B cell (primary cell): ENCODE measurements at regions not wholly inside any gene's neighbourhood (a gene's known extent, or its start where the extent isn't known, plus 50 kb on each side); places are given as distances from the start of the nearest gene placed in this dataset.

Experiments
- ATAC-seq: fragments of 200-7000 bp; cut with Tn5 transposase; one replicate; pipeline ENCODE4 v1.10.0; 2021; ENCODE audit warnings: low read depth, mild to moderate bottlenecking, moderate number of reproducible peaks, moderate library complexity
- CTCF ChIA-PET: fragments of 350-600 bp; sonication (Branson Sonifier 250); formaldehyde crosslinking; loops from one replicate; lab custom pipeline; 2021; ENCODE audit warnings: antibody characterized with exemption, inconsistent platforms; lab: Charles Lee
- POLR2A ChIA-PET: fragments of 350-600 bp; sonication (Branson Sonifier 250); formaldehyde crosslinking; loops from one replicate; lab custom pipeline; 2021; ENCODE audit warnings: antibody characterized with exemption; lab: Charles Lee
- DNase-seq: peaks from one replicate; pipeline ENCODE4 v3.0.0; 2013
- H2AFZ ChIP-seq: 2 replicates; pipeline ENCODE4 v1.6.1; 2012; ENCODE audit warnings: mild to moderate bottlenecking, low read depth, low read length; ENCODE audit not compliant: insufficient read depth, poor library complexity, severe bottlenecking
- H3K27ac ChIP-seq, 2 donors: 1 replicate in 1 of 2; 2 replicates in 1 of 2; pipeline ENCODE4 v1.5.1; 2012 to 2013; ENCODE audit warnings: low read length in 2 of 2, mild to moderate bottlenecking in 2 of 2, moderate library complexity in 1 of 2
- H3K27me3 ChIP-seq, 4 experiments: fragments of 200-600 bp in 1 of 4; sonication (generic) in 1 of 4; replicated peaks in 1 of 4; 1 replicate in 2 of 4; 2 replicates in 2 of 4; pipeline versions ENCODE4 v1.6.1 to v1.7.0; 2013 to 2016; ENCODE audit warnings: low read length in 3 of 4, mild to moderate bottlenecking in 2 of 4, mixed read lengths in 1 of 4, moderate library complexity in 1 of 4; ENCODE audit not compliant: insufficient read depth in 4 of 4, control insufficient read depth in 3 of 4; ENCODE audit errors: control extremely low read depth in 1 of 4
- H3K36me3 ChIP-seq, 2 experiments: replicated peaks in 1 of 2; 1 replicate in 1 of 2; 2 replicates in 1 of 2; pipeline versions ENCODE4 v1.6.1 to v1.7.1; 2013; ENCODE audit warnings: low read length in 1 of 2; ENCODE audit not compliant: insufficient read depth in 2 of 2, control insufficient read depth in 1 of 2; ENCODE audit errors: control extremely low read depth in 1 of 2, extremely low read depth in 1 of 2
- H3K4me1 ChIP-seq, 2 donors: fragments of 200-600 bp in 1 of 2; sonication (generic) in 1 of 2; 1 replicate in 1 of 2; 2 replicates in 1 of 2; pipeline versions ENCODE4 v1.5.1 to v1.6.1; 2013 to 2017; ENCODE audit warnings: low read length in 2 of 2; ENCODE audit not compliant: control insufficient read depth in 2 of 2, insufficient read depth in 2 of 2
- H3K4me2 ChIP-seq: replicated peaks from 2 replicates; pipeline ENCODE3; 2012; ENCODE audit warnings: mild to moderate bottlenecking, low read depth, low read length; ENCODE audit not compliant: poor library complexity, severe bottlenecking
- H3K4me3 ChIP-seq, 5 experiments: fragments of 200-600 bp in 1 of 5; sonication (generic) in 1 of 5; 1 replicate in 3 of 5; 2 replicates in 2 of 5; pipeline versions ENCODE4 v1.5.1 to v1.7.0; 2011 to 2016; ENCODE audit warnings: low read length in 4 of 5, mild to moderate bottlenecking in 4 of 5, low read depth in 2 of 5, control low read depth in 1 of 5, moderate library complexity in 1 of 5; ENCODE audit not compliant: insufficient read depth in 1 of 5; ENCODE audit errors: control extremely low read depth in 1 of 5, extremely low read depth in 1 of 5
- H3K79me2 ChIP-seq: fragments of 200-600 bp; sonication (generic); one replicate; pipeline ENCODE4 v1.6.0; 2016; ENCODE audit warnings: low read length; ENCODE audit not compliant: control insufficient read depth, insufficient read depth
- H3K9ac ChIP-seq: fragments of 200-600 bp; sonication (generic); 2 replicates; pipeline ENCODE4 v1.6.1; 2017; ENCODE audit warnings: mild to moderate bottlenecking, low read length, moderate library complexity
- H3K9me3 ChIP-seq, 3 donors: one replicate each; pipeline versions ENCODE4 v1.6.1 to v1.7.1; 2013; ENCODE audit warnings: low read length in 2 of 3; ENCODE audit not compliant: control insufficient read depth in 2 of 3, insufficient read depth in 1 of 3; ENCODE audit errors: control extremely low read depth in 1 of 3
- H4K20me1 ChIP-seq: 2 replicates; pipeline ENCODE4 v1.6.0; 2012; ENCODE audit warnings: mild to moderate bottlenecking, low read length; ENCODE audit not compliant: insufficient read depth, control insufficient read depth, poor library complexity, severe bottlenecking
- H3K27ac Mint-ChIP-seq: one replicate; pipeline ENCODE4 v1.8.0; 2021; ENCODE audit warnings: mixed read lengths
- H3K27me3 Mint-ChIP-seq: one replicate; pipeline ENCODE4 v1.8.0; 2021; ENCODE audit warnings: mixed read lengths
- H3K4me1 Mint-ChIP-seq: one replicate; pipeline ENCODE4 v1.8.0; 2021; ENCODE audit warnings: mixed read lengths
- H3K4me3 Mint-ChIP-seq: one replicate; pipeline ENCODE4 v1.8.0; 2021; ENCODE audit warnings: mixed read lengths
- H3K9me3 Mint-ChIP-seq: one replicate; pipeline ENCODE4 v1.8.0; 2022; ENCODE audit warnings: mixed read lengths; ENCODE audit not compliant: insufficient read depth
- EZH2 ChIP-seq: IDR thresholded peaks from 2 replicates; pipeline ENCODE4 v1.6.1; 2012; ENCODE audit warnings: borderline replicate concordance, low read depth, mild to moderate bottlenecking, moderate library complexity, low read length; ENCODE audit not compliant: insufficient read depth, poor library complexity, severe bottlenecking
- WGBS: methylation state at CpG from one replicate; pipeline ENCODE4 v1.1.5; 2013; ENCODE audit warnings: missing lambda C conversion rate; ENCODE audit not compliant: insufficient coverage; 5-methylcytosine and 5-hydroxymethylcytosine counted together
- intact Hi-C: fragments of 100-400 bp; cut with micrococcal nuclease; formaldehyde crosslinking; loops from one replicate; pipeline ENCODE4 v1.10.0; 2022
- TF ChIP-seq, protein P1 (sequence below): fragments of 200-600 bp; IDR thresholded peaks from one replicate; pipeline ENCODE4 v1.8.0; 2022; ENCODE audit warnings: antibody characterized with exemption, mild to moderate bottlenecking

DNA sequence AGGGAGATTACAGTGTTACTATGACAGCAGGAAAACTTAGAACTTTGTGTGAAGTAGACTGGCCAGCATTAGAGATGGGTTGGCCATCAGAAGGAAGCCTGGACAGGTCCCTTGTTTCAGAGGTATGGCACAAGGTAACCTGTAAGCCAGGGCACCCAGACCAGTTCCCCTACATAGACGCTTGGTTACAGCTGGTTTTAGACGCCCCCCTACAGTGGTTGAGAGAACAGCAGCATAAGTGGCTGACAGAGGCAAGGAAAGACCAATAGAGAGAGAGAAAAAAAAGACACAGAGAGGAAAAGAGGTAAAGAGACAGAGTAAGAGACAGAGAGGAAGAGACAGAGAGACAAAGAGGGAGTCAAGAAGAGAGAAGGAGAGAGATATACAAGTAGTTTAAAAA is 144.5 kb downstream of the GC start:
- intact Hi-C loops = no loop called here
- H3K4me1 ChIP-seq = no peaks in the 10 kb centered on the region
- H3K9me3 ChIP-seq = peaks cover 0 to 8% (median 0%) of the 10 kb centered on the region in 3 donors
- Mint-ChIP-seq H3K4me3 (no peak overlapping the region), H3K27ac (no peak overlapping the region), H3K9me3 (no peaks in the 10 kb centered on the region), H3K27me3 (peaks cover 8% of the 10 kb centered on the region), H3K4me1 (no peaks in the 10 kb centered on the region)
- H4K20me1 ChIP-seq = no peaks in the 10 kb centered on the region
- ChIA-PET CTCF (no interaction called here), POLR2A (no interaction called here)
- no peak for ATAC-seq
- H3K27me3 ChIP-seq = no peaks in the 10 kb centered on the region
- H3K36me3 ChIP-seq = no peaks in the 10 kb centered on the region
- TF ChIP-seq, protein P1, sequence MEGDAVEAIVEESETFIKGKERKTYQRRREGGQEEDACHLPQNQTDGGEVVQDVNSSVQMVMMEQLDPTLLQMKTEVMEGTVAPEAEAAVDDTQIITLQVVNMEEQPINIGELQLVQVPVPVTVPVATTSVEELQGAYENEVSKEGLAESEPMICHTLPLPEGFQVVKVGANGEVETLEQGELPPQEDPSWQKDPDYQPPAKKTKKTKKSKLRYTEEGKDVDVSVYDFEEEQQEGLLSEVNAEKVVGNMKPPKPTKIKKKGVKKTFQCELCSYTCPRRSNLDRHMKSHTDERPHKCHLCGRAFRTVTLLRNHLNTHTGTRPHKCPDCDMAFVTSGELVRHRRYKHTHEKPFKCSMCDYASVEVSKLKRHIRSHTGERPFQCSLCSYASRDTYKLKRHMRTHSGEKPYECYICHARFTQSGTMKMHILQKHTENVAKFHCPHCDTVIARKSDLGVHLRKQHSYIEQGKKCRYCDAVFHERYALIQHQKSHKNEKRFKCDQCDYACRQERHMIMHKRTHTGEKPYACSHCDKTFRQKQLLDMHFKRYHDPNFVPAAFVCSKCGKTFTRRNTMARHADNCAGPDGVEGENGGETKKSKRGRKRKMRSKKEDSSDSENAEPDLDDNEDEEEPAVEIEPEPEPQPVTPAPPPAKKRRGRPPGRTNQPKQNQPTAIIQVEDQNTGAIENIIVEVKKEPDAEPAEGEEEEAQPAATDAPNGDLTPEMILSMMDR = no peak
- no peak for TF ChIP-seq EZH2
- WGBS = 100% methylated on average over 1 of the region's 2 CpGs
- H3K4me2 ChIP-seq = no peak overlapping the region
- no peak overlapping the region for H2AFZ ChIP-seq
- H3K27ac ChIP-seq = no peak overlapping the region
- no peak for DNase-seq
- no peaks in the 10 kb centered on the region for H3K79me2 ChIP-seq
- H3K4me3 ChIP-seq = no peak overlapping the region
- H3K9ac ChIP-seq = no peak overlapping the region

DNA sequence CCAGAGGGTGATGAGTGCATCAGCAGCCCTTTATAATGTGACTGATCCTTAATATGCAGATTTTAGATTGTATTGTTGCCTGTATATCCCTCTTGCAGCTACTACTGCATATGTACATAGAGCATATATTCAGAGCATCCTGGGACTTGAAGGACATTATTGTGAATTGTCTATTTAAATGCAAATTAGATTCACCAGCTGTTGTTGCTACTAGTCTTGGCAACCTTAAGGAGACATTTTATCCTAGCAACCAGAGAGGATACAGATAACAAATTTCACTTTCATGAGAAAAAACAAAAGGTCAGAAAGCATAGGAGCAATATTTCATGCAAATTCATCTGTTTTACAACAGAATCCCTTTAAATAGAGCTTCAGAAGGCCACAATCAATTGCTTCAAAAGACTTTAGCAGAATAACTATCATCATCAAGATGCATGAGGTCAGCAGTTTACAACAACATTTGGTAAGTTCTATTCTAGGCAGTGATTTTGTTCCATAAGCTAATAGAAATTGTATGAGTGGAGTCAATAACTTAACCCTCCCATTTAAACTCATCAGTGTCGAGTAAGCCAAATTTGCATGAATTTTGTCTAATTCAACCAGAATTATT is 148.6 kb downstream of the GC start:
- no CpG with 5 or more reads among the region's 1 CpG for WGBS
- Histone ChIP-seq H3K9me3 (peaks cover 0 to 8% (median 0%) of the 10 kb centered on the region in 3 donors), H3K4me3 (no peak overlapping the region), H4K20me1 (no peaks in the 10 kb centered on the region), H2AFZ (no peak overlapping the region), H3K4me2 (no peak overlapping the region), H3K4me1 (no peaks in the 10 kb centered on the region), H3K27ac (no peak overlapping the region), H3K79me2 (no peaks in the 10 kb centered on the region), H3K9ac (no peak overlapping the region), H3K36me3 (no peaks in the 10 kb centered on the region), H3K27me3 (no peaks in the 10 kb centered on the region)
- Mint-ChIP-seq H3K4me3 (no peak overlapping the region), H3K9me3 (no peaks in the 10 kb centered on the region), H3K27me3 (peaks cover 8% of the 10 kb centered on the region), H3K4me1 (no peaks in the 10 kb centered on the region), H3K27ac (no peak overlapping the region)
- POLR2A ChIA-PET = no interaction called here
- CTCF ChIA-PET = no interaction called here
- DNase-seq (no peak), ATAC-seq (no peak)
- TF ChIP-seq, protein P1 = no peak
- TF ChIP-seq EZH2 = no peak
- intact Hi-C loops = no loop called here
